ENCODE measurements at regions not wholly inside any gene's neighbourhood (a gene's known extent, or its start where the extent isn't known, plus 50 kb on each side); places are given as distances from the start of the nearest gene placed in this dataset.

DNA sequence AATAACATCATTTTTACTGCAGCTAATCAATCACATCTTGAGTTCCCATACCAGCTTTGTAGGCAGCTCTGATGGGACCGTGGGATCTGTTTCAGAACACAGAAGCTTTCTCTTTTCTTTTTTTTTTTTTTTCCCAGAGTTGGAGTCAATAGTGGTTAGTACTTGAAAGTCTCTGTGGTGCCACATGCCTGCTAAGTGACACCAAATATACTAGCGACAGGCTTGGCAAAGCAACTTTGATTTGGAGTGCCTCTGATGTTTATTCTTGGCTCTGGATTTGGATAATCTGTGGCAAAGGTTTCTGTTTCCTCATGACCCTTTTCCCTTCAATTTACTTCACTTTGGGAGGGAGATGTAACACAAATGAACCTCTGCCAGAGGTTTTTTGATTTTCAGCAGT lies 681.4 kb upstream of the TENM4 start:
- Histone ChIP-seq H3K4me1 (no peaks in the 10 kb centered on the region), H3K4me2 (no peak overlapping the region), H3K4me3 (no peak overlapping the region), H3K9ac (no peak overlapping the region), H3K27ac (no peak overlapping the region), H3K9me3 (replicated peaks in 1 of 11) (0 out of 22 replicates have a peak, but pooled peaks cover 0 to 6% (median 0%) of the 10 kb centered on the region in 11 experiments), H3K36me3 (no peaks in the 10 kb centered on the region), H3K27me3 (no peaks in the 10 kb centered on the region), H4K20me1 (no peaks in the 10 kb centered on the region)
- no peak for TF ChIP-seq Cebpa-rat (IDR thresholded peaks at IDR 0.05)

DNA sequence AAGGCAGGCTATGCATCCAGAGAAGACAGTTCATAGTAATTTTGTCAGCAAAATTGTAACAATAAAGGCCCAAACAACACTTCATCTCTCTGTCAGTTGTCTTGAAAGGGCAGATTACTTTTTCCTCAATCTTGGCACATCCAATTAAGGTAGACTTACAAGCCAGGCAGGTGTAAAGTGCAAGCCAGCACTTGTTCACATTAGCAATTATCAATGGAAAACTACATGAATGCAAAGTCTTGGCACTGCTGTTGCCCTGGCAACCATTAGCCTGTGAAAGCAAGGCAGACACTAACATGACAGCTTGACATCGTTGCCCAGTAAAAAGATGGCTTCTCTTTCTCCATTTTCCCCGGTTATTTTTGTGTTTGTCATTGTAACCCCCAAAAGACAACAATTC lies 677.2 kb upstream of the TENM4 start:
- no peak overlapping the region for H3K27ac ChIP-seq
- TF ChIP-seq Cebpa-rat (IDR thresholded peaks at IDR 0.05) = no peak

GRCh38 chr11:80116796-80117195 lies 676.0 kb upstream of the TENM4 start:
- Histone ChIP-seq H4K20me1 (no peaks in the 10 kb centered on the region), H3K4me3 (no peak overlapping the region), H3K9ac (no peak overlapping the region), H3K4me1 (no peaks in the 10 kb centered on the region), H3K27me3 (no peaks in the 10 kb centered on the region), H3K9me3 (replicated peaks in 1 of 11) (no peaks in the 10 kb centered on the region), H3K27ac (no peak overlapping the region), H3K36me3 (no peaks in the 10 kb centered on the region), H3K4me2 (no peak overlapping the region)
- TF ChIP-seq Cebpa-rat (IDR thresholded peaks at IDR 0.05) = no peak

More for the DNA sequence above, 677.2 kb upstream of the TENM4 start:
- H3K27me3 ChIP-seq = no peaks in the 10 kb centered on the region
- H3K4me3 ChIP-seq = no peak overlapping the region
- H3K4me2 ChIP-seq = no peak overlapping the region
- H3K4me1 ChIP-seq = no peaks in the 10 kb centered on the region
- no peaks in the 10 kb centered on the region for H3K9me3 ChIP-seq (replicated peaks in 1 of 11)
- H4K20me1 ChIP-seq = no peaks in the 10 kb centered on the region
- H3K36me3 ChIP-seq = no peaks in the 10 kb centered on the region
- no peak overlapping the region for H3K9ac ChIP-seq

GRCh38 chr11:80109652-80110051 lies 668.8 kb upstream of the TENM4 start:
- no peak overlapping the region for H3K4me2 ChIP-seq
- no peak overlapping the region for H3K27ac ChIP-seq
- H3K4me1 ChIP-seq = no peaks in the 10 kb centered on the region
- no peak overlapping the region for H3K4me3 ChIP-seq
- H3K9me3 ChIP-seq (replicated peaks in 1 of 11) = no peaks in the 10 kb centered on the region
- TF ChIP-seq Cebpa-rat (IDR thresholded peaks at IDR 0.05) = no peak
- no peaks in the 10 kb centered on the region for H4K20me1 ChIP-seq
- H3K9ac ChIP-seq = no peak overlapping the region
- no peaks in the 10 kb centered on the region for H3K27me3 ChIP-seq
- H3K36me3 ChIP-seq = no peaks in the 10 kb centered on the region

DNA sequence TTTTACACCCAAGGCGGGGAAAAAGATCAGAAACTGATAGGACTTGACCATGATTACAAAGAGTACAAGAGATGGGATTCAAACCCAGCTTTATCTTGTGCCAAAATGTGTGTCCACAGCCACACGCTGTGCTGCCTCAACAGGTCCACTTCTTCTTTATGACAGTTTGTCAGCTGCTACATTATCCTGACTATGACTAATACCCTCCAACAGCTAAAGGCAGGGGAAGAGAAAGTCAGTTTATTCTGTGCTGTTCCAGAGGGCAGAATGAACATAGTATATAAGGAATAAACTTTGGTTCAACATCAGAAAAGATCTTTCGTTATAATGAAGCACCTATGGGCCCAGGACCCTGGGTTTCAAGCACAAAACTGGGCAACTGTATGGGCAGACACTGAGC lies 668.2 kb upstream of the TENM4 start:
- Histone ChIP-seq H3K27me3 (no peaks in the 10 kb centered on the region), H3K9me3 (replicated peaks in 1 of 11) (no peaks in the 10 kb centered on the region), H4K20me1 (no peaks in the 10 kb centered on the region), H3K4me2 (no peak overlapping the region), H3K9ac (no peak overlapping the region), H3K27ac (no peak overlapping the region), H3K4me3 (no peak overlapping the region), H3K4me1 (no peaks in the 10 kb centered on the region), H3K36me3 (no peaks in the 10 kb centered on the region)
- no peak for TF ChIP-seq Cebpa-rat (IDR thresholded peaks at IDR 0.05)

GRCh38 chr11:80107415-80107814 lies 666.6 kb upstream of the TENM4 start:
- Histone ChIP-seq H4K20me1 (no peaks in the 10 kb centered on the region), H3K9ac (no peak overlapping the region), H3K27me3 (no peaks in the 10 kb centered on the region), H3K36me3 (no peaks in the 10 kb centered on the region), H3K4me2 (no peak overlapping the region), H3K4me1 (no peaks in the 10 kb centered on the region), H3K9me3 (replicated peaks in 1 of 11) (no peaks in the 10 kb centered on the region), H3K27ac (no peak overlapping the region), H3K4me3 (no peak overlapping the region)
- no peak for TF ChIP-seq Cebpa-rat (IDR thresholded peaks at IDR 0.05)

GRCh38 chr11:80104191-80104590 lies 663.4 kb upstream of the TENM4 start:
- Histone ChIP-seq H3K4me2 (no peak overlapping the region), H3K9ac (no peak overlapping the region), H3K36me3 (no peaks in the 10 kb centered on the region), H3K9me3 (replicated peaks in 1 of 11) (no peaks in the 10 kb centered on the region), H3K27me3 (no peaks in the 10 kb centered on the region), H4K20me1 (no peaks in the 10 kb centered on the region), H3K4me1 (no peaks in the 10 kb centered on the region), H3K27ac (no peak overlapping the region), H3K4me3 (no peak overlapping the region)
- TF ChIP-seq Cebpa-rat (IDR thresholded peaks at IDR 0.05) = no peak

DNA sequence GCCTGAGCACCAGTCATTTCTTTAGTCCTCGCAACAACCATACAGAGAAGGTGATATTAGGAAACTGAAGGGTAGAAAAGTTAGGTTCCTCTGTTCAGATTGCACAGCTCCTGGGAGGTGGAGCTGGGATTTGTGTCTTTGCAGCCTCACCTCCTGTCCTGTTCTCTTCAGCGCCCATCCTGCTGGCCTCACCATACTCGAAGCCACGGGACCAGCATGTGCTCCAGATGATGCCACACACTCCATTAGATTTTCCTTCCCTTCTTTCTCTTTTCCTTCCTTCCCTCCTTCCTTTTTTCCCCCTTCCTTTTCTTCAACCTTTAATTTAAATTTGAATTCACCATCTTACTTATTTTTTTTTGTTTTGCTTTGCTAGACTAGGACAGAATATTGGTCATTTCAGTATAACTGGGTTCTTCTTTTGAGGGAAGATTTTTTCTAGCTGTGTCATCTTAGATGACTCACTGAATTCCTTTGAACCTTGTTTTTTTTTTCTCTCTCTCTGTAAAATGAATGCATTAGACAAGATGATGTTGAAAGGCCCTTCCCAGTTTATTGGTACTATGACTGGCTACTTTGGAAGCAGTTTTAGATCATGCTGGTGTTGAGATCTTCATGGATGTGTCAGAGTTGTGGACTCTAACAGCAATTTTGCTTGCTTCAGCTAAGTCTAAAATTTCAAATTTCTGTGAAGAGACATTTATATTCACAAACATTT lies 662.5 kb upstream of the TENM4 start:
- Histone ChIP-seq H3K9me3 (replicated peaks in 1 of 11) (no peaks in the 10 kb centered on the region), H3K36me3 (no peaks in the 10 kb centered on the region), H3K27me3 (no peaks in the 10 kb centered on the region), H3K27ac (no peak overlapping the region), H3K4me2 (no peak overlapping the region), H3K4me3 (no peak overlapping the region), H3K9ac (no peak overlapping the region), H4K20me1 (no peaks in the 10 kb centered on the region), H3K4me1 (no peaks in the 10 kb centered on the region)
- TF ChIP-seq Cebpa-rat (IDR thresholded peaks at IDR 0.05) = no peak

GRCh38 chr11:80097146-80097545 lies 656.3 kb upstream of the TENM4 start:
- H3K4me3 ChIP-seq = no peak overlapping the region
- H4K20me1 ChIP-seq = no peaks in the 10 kb centered on the region
- no peak overlapping the region for H3K4me2 ChIP-seq
- H3K4me1 ChIP-seq = no peaks in the 10 kb centered on the region
- TF ChIP-seq Cebpa-rat (IDR thresholded peaks at IDR 0.05) = no peak
- no peaks in the 10 kb centered on the region for H3K27me3 ChIP-seq
- no peak overlapping the region for H3K27ac ChIP-seq
- H3K9me3 ChIP-seq (replicated peaks in 1 of 11) = no peaks in the 10 kb centered on the region
- no peaks in the 10 kb centered on the region for H3K36me3 ChIP-seq
- no peak overlapping the region for H3K9ac ChIP-seq

DNA sequence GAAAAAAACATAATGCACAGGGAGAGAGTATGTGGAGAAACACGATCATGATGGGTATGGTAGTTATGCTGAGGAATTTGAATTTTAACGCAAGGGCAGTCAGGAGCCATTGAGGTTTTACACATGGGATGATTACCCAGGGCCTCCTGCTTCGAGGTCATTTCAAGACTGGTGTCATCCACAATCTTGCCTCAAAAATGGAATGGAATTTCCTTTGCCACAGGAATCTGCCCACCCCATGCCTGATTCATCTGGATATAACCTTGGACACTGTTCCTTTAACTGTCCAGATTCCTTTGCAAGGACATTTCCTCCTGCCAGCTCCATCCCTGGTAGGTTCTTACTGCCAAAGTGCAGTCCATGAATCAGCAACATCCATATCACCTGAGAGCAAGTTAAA lies 655.9 kb upstream of the TENM4 start:
- no peak overlapping the region for H3K9ac ChIP-seq
- H3K27me3 ChIP-seq = no peaks in the 10 kb centered on the region
- no peaks in the 10 kb centered on the region for H3K9me3 ChIP-seq (replicated peaks in 1 of 11)
- H3K27ac ChIP-seq = no peak overlapping the region
- H4K20me1 ChIP-seq = no peaks in the 10 kb centered on the region
- H3K4me3 ChIP-seq = no peak overlapping the region
- no peak for TF ChIP-seq Cebpa-rat (IDR thresholded peaks at IDR 0.05)
- H3K36me3 ChIP-seq = no peaks in the 10 kb centered on the region
- H3K4me1 ChIP-seq = no peaks in the 10 kb centered on the region
- H3K4me2 ChIP-seq = no peak overlapping the region

All from BLaER1 treated with 17β-estradiol and CSF1 and Interleukin-3, amounts not matched to agents 10 nM and 100 nM (cell line).